Spleen (tissue), 7 donors: ENCODE measurements at regions not wholly inside any gene's neighbourhood (a gene's known extent, or its start where the extent isn't known, plus 50 kb on each side); places are given as distances from the start of the nearest gene placed in this dataset.

Experiments used
- POLR2A ChIP-seq, 3 donors: fragments of 450-650 bp; IDR thresholded peaks; one replicate each; pipeline ENCODE4 v1.5.1; 2017; ENCODE audit warnings: antibody characterized with exemption in 3 of 3, mild to moderate bottlenecking in 1 of 3
- TF ChIP-seq, protein P1 (sequence below), 11 experiments: fragments of 200-600 bp in 7 of 11; fragments of 450-650 bp in 4 of 11; sonication (generic) in 4 of 11; IDR thresholded peaks in 8 of 11; conservative IDR thresholded peaks in 3 of 11; 1 replicate in 7 of 11; 2 replicates in 4 of 11; pipeline versions ENCODE4 v1.4.0 to v1.8.0; 2016 to 2021; ENCODE audit warnings: antibody characterized with exemption in 11 of 11, inconsistent platforms in 4 of 11, mild to moderate bottlenecking in 1 of 11
- donor health status: DM: no; HTN: no; CAD: no; lungs with moderate emphysema.
- donor health status: DM: no; HTN: no; CAD: no.
- donor health status: DM: no; HTN: no; CAD: no.

DNA sequence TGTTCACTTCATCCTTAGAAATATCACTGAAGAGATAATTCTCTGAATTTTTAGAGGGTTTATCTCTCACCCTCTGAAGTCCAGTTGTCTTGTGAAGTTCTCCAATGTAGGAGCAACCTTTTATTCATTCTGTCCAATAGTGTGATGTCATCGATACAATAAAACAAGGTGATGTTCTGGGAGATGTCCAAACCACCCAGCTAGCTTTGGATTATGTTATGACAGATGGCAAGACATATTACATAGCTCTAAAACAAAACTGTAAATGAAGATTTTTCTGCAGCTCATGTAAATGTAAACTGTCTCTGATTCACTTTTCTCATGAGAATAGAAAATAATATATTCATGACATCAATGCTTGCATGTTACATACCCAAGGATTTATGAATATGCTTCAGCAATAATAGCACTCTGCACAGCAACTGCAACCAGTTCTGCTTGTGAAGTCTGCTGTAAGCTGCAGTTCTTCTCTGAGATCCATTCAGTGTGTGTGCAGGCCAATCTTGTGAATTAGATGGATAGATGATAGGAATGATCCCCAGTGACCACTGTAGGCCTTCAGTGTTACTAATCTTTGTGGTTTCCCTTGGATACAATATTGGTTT is 172.6 kb upstream of the CDH12 start:
- TF ChIP-seq POLR2A (IDR thresholded peaks at IDR 0.05), result no peak
- TF ChIP-seq, protein P1, sequence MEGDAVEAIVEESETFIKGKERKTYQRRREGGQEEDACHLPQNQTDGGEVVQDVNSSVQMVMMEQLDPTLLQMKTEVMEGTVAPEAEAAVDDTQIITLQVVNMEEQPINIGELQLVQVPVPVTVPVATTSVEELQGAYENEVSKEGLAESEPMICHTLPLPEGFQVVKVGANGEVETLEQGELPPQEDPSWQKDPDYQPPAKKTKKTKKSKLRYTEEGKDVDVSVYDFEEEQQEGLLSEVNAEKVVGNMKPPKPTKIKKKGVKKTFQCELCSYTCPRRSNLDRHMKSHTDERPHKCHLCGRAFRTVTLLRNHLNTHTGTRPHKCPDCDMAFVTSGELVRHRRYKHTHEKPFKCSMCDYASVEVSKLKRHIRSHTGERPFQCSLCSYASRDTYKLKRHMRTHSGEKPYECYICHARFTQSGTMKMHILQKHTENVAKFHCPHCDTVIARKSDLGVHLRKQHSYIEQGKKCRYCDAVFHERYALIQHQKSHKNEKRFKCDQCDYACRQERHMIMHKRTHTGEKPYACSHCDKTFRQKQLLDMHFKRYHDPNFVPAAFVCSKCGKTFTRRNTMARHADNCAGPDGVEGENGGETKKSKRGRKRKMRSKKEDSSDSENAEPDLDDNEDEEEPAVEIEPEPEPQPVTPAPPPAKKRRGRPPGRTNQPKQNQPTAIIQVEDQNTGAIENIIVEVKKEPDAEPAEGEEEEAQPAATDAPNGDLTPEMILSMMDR (IDR thresholded peaks at IDR 0.05 in 8 of 11, conservative IDR thresholded peaks at IDR 0.05 in 3 of 11), result no peak
